Activated CD4-positive, alpha-beta memory T cell treated with anti-CD3 and anti-CD28 coated beads, Interleukin-2, amount 10 ng/mL, durations not matched to agents 7 days and 5 days (primary cell): ENCODE measurements at regions not wholly inside any gene's neighbourhood (a gene's known extent, or its start where the extent isn't known, plus 50 kb on each side); places are given as distances from the start of the nearest gene placed in this dataset.

Experiments
- CTCF ChIA-PET: fragments of 350-600 bp; sonication (Branson Sonifier 250); formaldehyde crosslinking; loops from one replicate; lab custom pipeline; 2021; ENCODE audit warnings: antibody characterized with exemption, inconsistent platforms; lab: Charles Lee
- POLR2A ChIA-PET: fragments of 350-600 bp; sonication (Branson Sonifier 250); formaldehyde crosslinking; loops from one replicate; lab custom pipeline; 2021; ENCODE audit warnings: antibody characterized with exemption; lab: Charles Lee
- DNase-seq: peaks from one replicate; pipeline ENCODE4 v3.0.0-alpha.2; 2020
- H3K27ac Mint-ChIP-seq: one replicate; pipeline ENCODE4 v1.8.0; 2021; ENCODE audit warnings: mild to moderate bottlenecking, mixed read lengths
- H3K27me3 Mint-ChIP-seq: one replicate; pipeline ENCODE4 v1.8.0; 2021; ENCODE audit warnings: mixed read lengths
- H3K36me3 Mint-ChIP-seq: one replicate; pipeline ENCODE4 v1.8.0; 2021; ENCODE audit warnings: low read depth, mixed read lengths
- H3K4me1 Mint-ChIP-seq: one replicate; pipeline ENCODE4 v1.8.0; 2021; ENCODE audit warnings: mixed read lengths
- H3K4me3 Mint-ChIP-seq: one replicate; pipeline ENCODE4 v1.8.0; 2021; ENCODE audit warnings: mild to moderate bottlenecking, mixed read lengths
- H3K9me3 Mint-ChIP-seq: one replicate; pipeline ENCODE4 v1.8.0; 2021; ENCODE audit warnings: mixed read lengths

GRCh38 chr18:37668971-37669747, 103.6 kb upstream of the CELF4 start:
- POLR2A ChIA-PET = no interaction called here
- H3K4me1 Mint-ChIP-seq = no peaks in the 10 kb centered on the region
- peaks cover 8% of the 10 kb centered on the region for H3K9me3 Mint-ChIP-seq
- no peak overlapping the region for H3K27ac Mint-ChIP-seq
- CTCF ChIA-PET = no interaction called here
- H3K27me3 Mint-ChIP-seq = no peaks in the 10 kb centered on the region
- DNase-seq = no peak
- H3K4me3 Mint-ChIP-seq = no peak overlapping the region
- H3K36me3 Mint-ChIP-seq = no peaks in the 10 kb centered on the region

- H3K9me3 Mint-ChIP-seq = peaks cover 6% of the 10 kb centered on the region
- no peaks in the 10 kb centered on the region for H3K4me1 Mint-ChIP-seq
- ChIA-PET POLR2A (no interaction called here), CTCF (interaction anchor here (0.5 kb wide), 1 partner anchor 666 kb away, joined by 3 read pairs; no protein-coding TSS in a partner anchor)
- DNase-seq = no peak
- H3K27ac Mint-ChIP-seq = no peak overlapping the region
- no peaks in the 10 kb centered on the region for H3K27me3 Mint-ChIP-seq
- H3K36me3 Mint-ChIP-seq = no peaks in the 10 kb centered on the region
- H3K4me3 Mint-ChIP-seq = no peak overlapping the region
Observed at GRCh38 chr18:37667836-37668235, 102.2 kb upstream of the CELF4 start.

- DNase-seq = no peak
- H3K4me1 Mint-ChIP-seq = no peaks in the 10 kb centered on the region
- no peak overlapping the region for H3K4me3 Mint-ChIP-seq
- H3K27me3 Mint-ChIP-seq = no peaks in the 10 kb centered on the region
- H3K36me3 Mint-ChIP-seq = no peaks in the 10 kb centered on the region
- no peak overlapping the region for H3K27ac Mint-ChIP-seq
- ChIA-PET CTCF (interaction anchor here (0.5 kb wide), 1 partner anchor 665 kb away, joined by 3 read pairs; no protein-coding TSS in a partner anchor), POLR2A (no interaction called here)
- peaks cover 6% of the 10 kb centered on the region for H3K9me3 Mint-ChIP-seq
Observed at GRCh38 chr18:37666991-37667390, 101.4 kb upstream of the CELF4 start.

GRCh38 chr18:37666451-37666850, 100.9 kb upstream of the CELF4 start:
- Mint-ChIP-seq H3K36me3 (no peaks in the 10 kb centered on the region), H3K4me3 (no peak overlapping the region), H3K27ac (no peak overlapping the region), H3K4me1 (no peaks in the 10 kb centered on the region), H3K9me3 (peaks cover 8% of the 10 kb centered on the region), H3K27me3 (no peaks in the 10 kb centered on the region)
- no peak for DNase-seq
- ChIA-PET POLR2A (no interaction called here), CTCF (no interaction called here)

GRCh38 chr18:37665346-37665745, 99.7 kb upstream of the CELF4 start:
- Mint-ChIP-seq H3K4me1 (no peaks in the 10 kb centered on the region), H3K27me3 (no peaks in the 10 kb centered on the region), H3K36me3 (no peaks in the 10 kb centered on the region), H3K4me3 (no peak overlapping the region), H3K27ac (no peak overlapping the region), H3K9me3 (peaks cover 5% of the 10 kb centered on the region)
- no peak for DNase-seq
- CTCF ChIA-PET = no interaction called here
- POLR2A ChIA-PET = no interaction called here

GRCh38 chr18:37663446-37663845, 97.8 kb upstream of the CELF4 start:
- H3K27ac Mint-ChIP-seq = no peak overlapping the region
- CTCF ChIA-PET = no interaction called here
- H3K36me3 Mint-ChIP-seq = no peaks in the 10 kb centered on the region
- no peak for DNase-seq
- H3K4me1 Mint-ChIP-seq = no peaks in the 10 kb centered on the region
- H3K4me3 Mint-ChIP-seq = no peak overlapping the region
- POLR2A ChIA-PET = no interaction called here
- H3K27me3 Mint-ChIP-seq = no peaks in the 10 kb centered on the region
- H3K9me3 Mint-ChIP-seq = peaks cover 5% of the 10 kb centered on the region

GRCh38 chr18:37662546-37663339, 97.1 kb upstream of the CELF4 start:
- DNase-seq = no peak
- Mint-ChIP-seq H3K36me3 (no peaks in the 10 kb centered on the region), H3K4me1 (no peaks in the 10 kb centered on the region), H3K4me3 (no peak overlapping the region), H3K27me3 (no peaks in the 10 kb centered on the region), H3K9me3 (peaks cover 3% of the 10 kb centered on the region), H3K27ac (no peak overlapping the region)
- CTCF ChIA-PET = no interaction called here
- POLR2A ChIA-PET = no interaction called here

GRCh38 chr18:37662099-37662498, 96.5 kb upstream of the CELF4 start:
- CTCF ChIA-PET = no interaction called here
- H3K9me3 Mint-ChIP-seq = peaks cover 3% of the 10 kb centered on the region
- POLR2A ChIA-PET = no interaction called here
- H3K4me3 Mint-ChIP-seq = no peak overlapping the region
- DNase-seq = no peak
- no peaks in the 10 kb centered on the region for H3K27me3 Mint-ChIP-seq
- no peak overlapping the region for H3K27ac Mint-ChIP-seq
- no peaks in the 10 kb centered on the region for H3K36me3 Mint-ChIP-seq
- no peaks in the 10 kb centered on the region for H3K4me1 Mint-ChIP-seq

- Mint-ChIP-seq H3K9me3 (peaks cover 3% of the 10 kb centered on the region), H3K4me1 (no peaks in the 10 kb centered on the region), H3K4me3 (no peak overlapping the region), H3K27ac (no peak overlapping the region), H3K27me3 (no peaks in the 10 kb centered on the region), H3K36me3 (no peaks in the 10 kb centered on the region)
- DNase-seq = no peak
- CTCF ChIA-PET = no interaction called here
- POLR2A ChIA-PET = no interaction called here
Observed at GRCh38 chr18:37661478-37661877, 95.9 kb upstream of the CELF4 start.

GRCh38 chr18:37661061-37661460, 95.5 kb upstream of the CELF4 start:
- H3K27me3 Mint-ChIP-seq = no peaks in the 10 kb centered on the region
- ChIA-PET POLR2A (no interaction called here), CTCF (interaction anchor here (0.6 kb wide), 1 partner anchor 310 kb away, joined by 8 read pairs; no protein-coding TSS in a partner anchor)
- H3K4me3 Mint-ChIP-seq = no peak overlapping the region
- H3K27ac Mint-ChIP-seq = no peak overlapping the region
- H3K36me3 Mint-ChIP-seq = no peaks in the 10 kb centered on the region
- no peaks in the 10 kb centered on the region for H3K4me1 Mint-ChIP-seq
- DNase-seq = no peak
- H3K9me3 Mint-ChIP-seq = peaks cover 3% of the 10 kb centered on the region

GRCh38 chr18:37660658-37661057, 95.1 kb upstream of the CELF4 start:
- ChIA-PET POLR2A (no interaction called here), CTCF (interaction anchor here (0.6 kb wide), 1 partner anchor 310 kb away, joined by 8 read pairs; no protein-coding TSS in a partner anchor)
- Mint-ChIP-seq H3K27ac (no peak overlapping the region), H3K36me3 (no peaks in the 10 kb centered on the region), H3K27me3 (no peaks in the 10 kb centered on the region), H3K4me3 (no peak overlapping the region), H3K9me3 (peaks cover 3% of the 10 kb centered on the region), H3K4me1 (no peaks in the 10 kb centered on the region)
- no peak for DNase-seq

- Mint-ChIP-seq H3K4me1 (no peaks in the 10 kb centered on the region), H3K36me3 (no peaks in the 10 kb centered on the region), H3K4me3 (no peak overlapping the region), H3K27me3 (no peaks in the 10 kb centered on the region), H3K27ac (no peak overlapping the region), H3K9me3 (peaks cover 3% of the 10 kb centered on the region)
- DNase-seq = no peak
- ChIA-PET POLR2A (no interaction called here), CTCF (no interaction called here)
Observed at GRCh38 chr18:37659906-37660305, 94.3 kb upstream of the CELF4 start.

- ChIA-PET POLR2A (no interaction called here), CTCF (no interaction called here)
- Mint-ChIP-seq H3K4me3 (no peak overlapping the region), H3K27me3 (no peaks in the 10 kb centered on the region), H3K36me3 (no peaks in the 10 kb centered on the region), H3K4me1 (no peaks in the 10 kb centered on the region), H3K27ac (no peak overlapping the region), H3K9me3 (peaks cover 3% of the 10 kb centered on the region)
- DNase-seq = no peak
Observed at GRCh38 chr18:37658894-37659293, 93.3 kb upstream of the CELF4 start.
